HEK293T (cell line): ENCODE measurements at regions not wholly inside any gene's neighbourhood (a gene's known extent, or its start where the extent isn't known, plus 50 kb on each side); places are given as distances from the start of the nearest gene placed in this dataset.

ENCODE experiments used
- ARNT ChIP-seq: fragments of 450-650 bp; IDR thresholded peaks from 2 replicates; pipeline ENCODE4 v1.6.1; 2017; ENCODE audit warnings: mild to moderate bottlenecking
- BHLHE40 ChIP-seq: fragments of 450-650 bp; IDR thresholded peaks from 2 replicates; pipeline ENCODE4 v1.6.1; 2016; ENCODE audit warnings: mild to moderate bottlenecking, moderate library complexity, borderline replicate concordance
- ELF4 ChIP-seq: fragments of 450-650 bp; IDR thresholded peaks from 2 replicates; pipeline ENCODE4 v1.6.1; 2017; ENCODE audit warnings: antibody characterized with exemption
- FOXA1 ChIP-seq: fragments of 450-650 bp; IDR thresholded peaks from 2 replicates; pipeline ENCODE4 v1.6.1; 2016; ENCODE audit warnings: mild to moderate bottlenecking
- FOXK2 ChIP-seq: fragments of 450-650 bp; IDR thresholded peaks from 2 replicates; pipeline ENCODE4 v1.6.1; 2016; ENCODE audit warnings: mild to moderate bottlenecking
- FOXM1 ChIP-seq: fragments of 450-650 bp; IDR thresholded peaks from 2 replicates; pipeline ENCODE4 v1.6.1; 2017; ENCODE audit warnings: mild to moderate bottlenecking, borderline replicate concordance
- HDGF ChIP-seq: fragments of 450-650 bp; IDR thresholded peaks from 2 replicates; pipeline ENCODE4 v1.6.1; 2017; ENCODE audit warnings: antibody characterized with exemption, borderline replicate concordance
- LEF1 ChIP-seq: fragments of 450-650 bp; IDR thresholded peaks from 2 replicates; pipeline ENCODE4 v1.6.1; 2017; ENCODE audit warnings: mild to moderate bottlenecking, borderline replicate concordance
- NFRKB ChIP-seq: fragments of 450-650 bp; IDR thresholded peaks from 2 replicates; pipeline ENCODE4 v1.6.1; 2016; ENCODE audit warnings: mild to moderate bottlenecking, moderate library complexity
- SP1 ChIP-seq: fragments of 450-650 bp; IDR thresholded peaks from 2 replicates; pipeline ENCODE4 v1.6.1; 2017
- TARDBP ChIP-seq: fragments of 450-650 bp; IDR thresholded peaks from 2 replicates; pipeline ENCODE4 v1.6.1; 2016
- TF ChIP-seq, protein P1 (sequence below): fragments of 450-650 bp; IDR thresholded peaks from 2 replicates; pipeline ENCODE4 v1.6.1; 2016

DNA sequence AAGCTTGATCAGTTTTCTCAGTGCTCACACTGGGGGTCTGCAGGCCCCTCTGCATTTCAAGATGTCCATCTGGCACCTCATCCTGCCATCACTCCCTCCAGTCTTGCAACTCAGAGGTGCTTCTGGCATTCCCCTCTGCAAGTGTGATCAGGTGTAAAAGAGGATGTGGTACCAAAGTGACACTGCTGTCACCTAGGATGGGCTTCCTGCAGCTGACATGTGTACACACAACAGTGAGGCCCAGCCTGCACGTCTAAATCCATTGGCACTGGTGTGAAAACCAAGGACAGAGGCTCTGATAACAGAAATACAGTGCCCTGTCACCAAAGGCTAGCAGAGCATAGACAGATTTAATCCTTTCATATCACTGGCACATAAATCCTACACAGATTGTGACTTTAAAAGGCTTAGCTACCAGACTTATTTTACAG, 162.5 kb upstream of the CELF2 start:
- TF ChIP-seq ARNT (no peak), FOXM1 (no peak), SP1 (no peak), FOXA1 (no peak), ELF4 (no peak), FOXK2 (no peak), HDGF (no peak), TARDBP (no peak), NFRKB (no peak), BHLHE40 (no peak), LEF1 (no peak)
- TF ChIP-seq, protein P1, sequence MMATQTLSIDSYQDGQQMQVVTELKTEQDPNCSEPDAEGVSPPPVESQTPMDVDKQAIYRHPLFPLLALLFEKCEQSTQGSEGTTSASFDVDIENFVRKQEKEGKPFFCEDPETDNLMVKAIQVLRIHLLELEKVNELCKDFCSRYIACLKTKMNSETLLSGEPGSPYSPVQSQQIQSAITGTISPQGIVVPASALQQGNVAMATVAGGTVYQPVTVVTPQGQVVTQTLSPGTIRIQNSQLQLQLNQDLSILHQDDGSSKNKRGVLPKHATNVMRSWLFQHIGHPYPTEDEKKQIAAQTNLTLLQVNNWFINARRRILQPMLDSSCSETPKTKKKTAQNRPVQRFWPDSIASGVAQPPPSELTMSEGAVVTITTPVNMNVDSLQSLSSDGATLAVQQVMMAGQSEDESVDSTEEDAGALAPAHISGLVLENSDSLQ: no peak
